ENCODE measurements at regions not wholly inside any gene's neighbourhood (a gene's known extent, or its start where the extent isn't known, plus 50 kb on each side); places are given as distances from the start of the nearest gene placed in this dataset.

DNA sequence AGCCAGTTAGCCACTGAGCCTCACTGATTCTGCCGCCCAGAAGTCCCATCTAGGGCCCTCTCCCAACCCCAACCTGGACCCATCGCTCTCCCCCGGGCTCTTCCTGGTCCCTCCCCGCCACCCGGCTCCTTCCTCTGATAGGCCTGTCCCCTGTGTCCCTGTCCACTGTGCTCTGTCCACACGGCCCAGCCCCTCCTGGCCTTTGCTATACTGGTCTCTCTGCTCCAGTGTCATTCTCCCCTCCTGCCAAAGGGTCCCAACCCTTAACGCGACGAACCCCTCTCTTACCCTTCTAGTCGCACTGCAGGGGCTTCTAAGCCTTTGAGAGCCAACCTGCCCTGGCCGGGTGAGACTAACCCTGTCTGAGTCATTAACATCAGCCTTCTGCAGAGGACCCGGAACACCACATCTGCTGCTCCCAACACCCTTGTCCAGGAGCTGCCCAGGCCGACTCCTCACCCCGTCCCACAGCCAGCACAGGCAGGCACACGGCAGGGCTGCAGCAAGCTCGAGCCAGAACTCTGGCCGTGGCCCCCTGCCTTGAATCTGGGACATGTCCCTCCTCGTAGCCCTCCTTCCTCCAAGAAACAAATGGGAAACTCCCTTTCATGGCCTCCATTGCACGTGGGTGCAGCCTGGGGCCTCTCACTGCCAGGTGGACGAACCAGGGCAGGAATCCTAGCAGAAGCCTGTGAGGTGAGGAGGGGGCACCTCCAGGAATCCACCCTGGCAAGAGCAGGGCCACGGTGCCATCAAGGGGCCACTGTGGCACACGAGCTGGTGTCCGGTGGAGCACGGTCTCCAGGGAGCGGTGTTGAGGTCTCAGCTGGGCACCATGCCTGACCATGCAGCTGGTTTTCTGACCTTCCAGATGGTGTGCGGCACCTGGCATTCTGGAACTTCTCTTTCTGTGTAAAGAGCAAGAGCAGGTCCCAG, 140.9 kb upstream of the IQSEC1 start:
- TF ChIP-seq, protein P1, sequence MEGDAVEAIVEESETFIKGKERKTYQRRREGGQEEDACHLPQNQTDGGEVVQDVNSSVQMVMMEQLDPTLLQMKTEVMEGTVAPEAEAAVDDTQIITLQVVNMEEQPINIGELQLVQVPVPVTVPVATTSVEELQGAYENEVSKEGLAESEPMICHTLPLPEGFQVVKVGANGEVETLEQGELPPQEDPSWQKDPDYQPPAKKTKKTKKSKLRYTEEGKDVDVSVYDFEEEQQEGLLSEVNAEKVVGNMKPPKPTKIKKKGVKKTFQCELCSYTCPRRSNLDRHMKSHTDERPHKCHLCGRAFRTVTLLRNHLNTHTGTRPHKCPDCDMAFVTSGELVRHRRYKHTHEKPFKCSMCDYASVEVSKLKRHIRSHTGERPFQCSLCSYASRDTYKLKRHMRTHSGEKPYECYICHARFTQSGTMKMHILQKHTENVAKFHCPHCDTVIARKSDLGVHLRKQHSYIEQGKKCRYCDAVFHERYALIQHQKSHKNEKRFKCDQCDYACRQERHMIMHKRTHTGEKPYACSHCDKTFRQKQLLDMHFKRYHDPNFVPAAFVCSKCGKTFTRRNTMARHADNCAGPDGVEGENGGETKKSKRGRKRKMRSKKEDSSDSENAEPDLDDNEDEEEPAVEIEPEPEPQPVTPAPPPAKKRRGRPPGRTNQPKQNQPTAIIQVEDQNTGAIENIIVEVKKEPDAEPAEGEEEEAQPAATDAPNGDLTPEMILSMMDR (conservative IDR thresholded peaks at IDR 0.05; ENCODE audit: low read depth in 2 of 2), result no peak
- TF ChIP-seq, protein P2, sequence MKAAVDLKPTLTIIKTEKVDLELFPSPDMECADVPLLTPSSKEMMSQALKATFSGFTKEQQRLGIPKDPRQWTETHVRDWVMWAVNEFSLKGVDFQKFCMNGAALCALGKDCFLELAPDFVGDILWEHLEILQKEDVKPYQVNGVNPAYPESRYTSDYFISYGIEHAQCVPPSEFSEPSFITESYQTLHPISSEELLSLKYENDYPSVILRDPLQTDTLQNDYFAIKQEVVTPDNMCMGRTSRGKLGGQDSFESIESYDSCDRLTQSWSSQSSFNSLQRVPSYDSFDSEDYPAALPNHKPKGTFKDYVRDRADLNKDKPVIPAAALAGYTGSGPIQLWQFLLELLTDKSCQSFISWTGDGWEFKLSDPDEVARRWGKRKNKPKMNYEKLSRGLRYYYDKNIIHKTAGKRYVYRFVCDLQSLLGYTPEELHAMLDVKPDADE (IDR thresholded peaks at IDR 0.05), result no peak
- TF ChIP-seq EZH2 (IDR thresholded peaks at IDR 0.05; ENCODE audit: low read depth, unreplicated experiment), result no peak
- TF ChIP-seq CREB1 (CRISPR knock-in tag; IDR thresholded peaks at IDR 0.05; ENCODE audit: low read depth), result no peak
- TF ChIP-seq POLR2AphosphoS5 (IDR thresholded peaks at IDR 0.05; ENCODE audit: low read depth), result no peak
- TF ChIP-seq, protein P3, sequence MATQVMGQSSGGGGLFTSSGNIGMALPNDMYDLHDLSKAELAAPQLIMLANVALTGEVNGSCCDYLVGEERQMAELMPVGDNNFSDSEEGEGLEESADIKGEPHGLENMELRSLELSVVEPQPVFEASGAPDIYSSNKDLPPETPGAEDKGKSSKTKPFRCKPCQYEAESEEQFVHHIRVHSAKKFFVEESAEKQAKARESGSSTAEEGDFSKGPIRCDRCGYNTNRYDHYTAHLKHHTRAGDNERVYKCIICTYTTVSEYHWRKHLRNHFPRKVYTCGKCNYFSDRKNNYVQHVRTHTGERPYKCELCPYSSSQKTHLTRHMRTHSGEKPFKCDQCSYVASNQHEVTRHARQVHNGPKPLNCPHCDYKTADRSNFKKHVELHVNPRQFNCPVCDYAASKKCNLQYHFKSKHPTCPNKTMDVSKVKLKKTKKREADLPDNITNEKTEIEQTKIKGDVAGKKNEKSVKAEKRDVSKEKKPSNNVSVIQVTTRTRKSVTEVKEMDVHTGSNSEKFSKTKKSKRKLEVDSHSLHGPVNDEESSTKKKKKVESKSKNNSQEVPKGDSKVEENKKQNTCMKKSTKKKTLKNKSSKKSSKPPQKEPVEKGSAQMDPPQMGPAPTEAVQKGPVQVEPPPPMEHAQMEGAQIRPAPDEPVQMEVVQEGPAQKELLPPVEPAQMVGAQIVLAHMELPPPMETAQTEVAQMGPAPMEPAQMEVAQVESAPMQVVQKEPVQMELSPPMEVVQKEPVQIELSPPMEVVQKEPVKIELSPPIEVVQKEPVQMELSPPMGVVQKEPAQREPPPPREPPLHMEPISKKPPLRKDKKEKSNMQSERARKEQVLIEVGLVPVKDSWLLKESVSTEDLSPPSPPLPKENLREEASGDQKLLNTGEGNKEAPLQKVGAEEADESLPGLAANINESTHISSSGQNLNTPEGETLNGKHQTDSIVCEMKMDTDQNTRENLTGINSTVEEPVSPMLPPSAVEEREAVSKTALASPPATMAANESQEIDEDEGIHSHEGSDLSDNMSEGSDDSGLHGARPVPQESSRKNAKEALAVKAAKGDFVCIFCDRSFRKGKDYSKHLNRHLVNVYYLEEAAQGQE (IDR thresholded peaks at IDR 0.05; ENCODE audit: unreplicated experiment), result no peak
